Thyroid gland (tissue), 4 donors: ENCODE measurements at regions not wholly inside any gene's neighbourhood (a gene's known extent, or its start where the extent isn't known, plus 50 kb on each side); places are given as distances from the start of the nearest gene placed in this dataset.

Experiments
- CTCF ChIP-seq, 6 experiments: fragments of 200-600 bp in 3 of 6; fragments of 450-650 bp in 3 of 6; sonication (generic) in 3 of 6; IDR thresholded peaks; one replicate each; pipeline ENCODE4 v1.5.1; 2016 to 2019; ENCODE audit warnings: antibody characterized with exemption in 6 of 6, mild to moderate bottlenecking in 2 of 6, inconsistent platforms in 1 of 6, moderate library complexity in 1 of 6
- POLR2A ChIP-seq, 2 donors: fragments of 450-650 bp; IDR thresholded peaks; one replicate each; pipeline ENCODE4 v1.6.1; 2017; ENCODE audit warnings: antibody characterized with exemption in 2 of 2, mild to moderate bottlenecking in 2 of 2, moderate library complexity in 1 of 2

GRCh38 chr3:101943029-101943428 lies 93.7 kb downstream of the NFKBIZ start:
- TF ChIP-seq POLR2A (IDR thresholded peaks at IDR 0.05) (no peak), CTCF (IDR thresholded peaks at IDR 0.05) (no peak)
